Thyroid gland (tissue), 4 donors: ENCODE measurements at regions not wholly inside any gene's neighbourhood (a gene's known extent, or its start where the extent isn't known, plus 50 kb on each side); places are given as distances from the start of the nearest gene placed in this dataset.
"Not testable (repeated sequence)": the region's sequence is repeated elsewhere in the genome, so short reads cannot be mapped to it uniquely, and the experiment has no call there.

Experiments used
- DNase-seq, 2 donors: peaks; one replicate each; pipeline ENCODE4 v3.0.0-alpha.2; 2019
- H3K27ac ChIP-seq, 3 donors: fragments of 200-600 bp; sonication (generic); 1 replicate in 2 of 3; 2 replicates in 1 of 3; pipeline ENCODE4 v1.5.1; 2016 to 2019; ENCODE audit warnings: mild to moderate bottlenecking in 1 of 3, moderate library complexity in 1 of 3
- H3K27me3 ChIP-seq: fragments of 200-600 bp; sonication (generic); one replicate; pipeline ENCODE4 v1.5.1; 2019
- H3K36me3 ChIP-seq, 2 donors: fragments of 200-600 bp; sonication (generic); one replicate each; pipeline ENCODE4 v1.5.1; 2016 to 2019
- H3K4me1 ChIP-seq, 2 donors: fragments of 200-600 bp; sonication (generic); one replicate each; pipeline ENCODE4 v1.5.1; 2017 to 2019
- H3K4me3 ChIP-seq, 3 donors: fragments of 200-600 bp; sonication (generic); replicated peaks in 1 of 3; 1 replicate in 2 of 3; 2 replicates in 1 of 3; pipeline ENCODE4 v1.5.1; 2016; ENCODE audit warnings: mild to moderate bottlenecking in 1 of 3
- H3K9me3 ChIP-seq: fragments of 200-600 bp; sonication (generic); one replicate; pipeline ENCODE4 v1.5.1; 2017
- CTCF ChIP-seq, 6 experiments: fragments of 200-600 bp in 3 of 6; fragments of 450-650 bp in 3 of 6; sonication (generic) in 3 of 6; IDR thresholded peaks; one replicate each; pipeline ENCODE4 v1.5.1; 2016 to 2019; ENCODE audit warnings: antibody characterized with exemption in 6 of 6, mild to moderate bottlenecking in 2 of 6, inconsistent platforms in 1 of 6, moderate library complexity in 1 of 6
- POLR2A ChIP-seq, 2 donors: fragments of 450-650 bp; IDR thresholded peaks; one replicate each; pipeline ENCODE4 v1.6.1; 2017; ENCODE audit warnings: antibody characterized with exemption in 2 of 2, mild to moderate bottlenecking in 2 of 2, moderate library complexity in 1 of 2
- WGBS, 2 donors: methylation state at CpG; one replicate each; pipeline ENCODE4 v1.1.5; 2017; 5-methylcytosine and 5-hydroxymethylcytosine counted together
- intact Hi-C: fragments of 100-400 bp; cut with DNase I; formaldehyde crosslinking; loops from one replicate; pipeline ENCODE4 v1.15.1; 2023

GRCh38 chr15:36449662-36450145, 129.7 kb upstream of the CDIN1 start:
- Histone ChIP-seq H3K4me3 (no peak overlapping the region), H3K27ac (no peak overlapping the region), H3K4me1 (no peaks in the 10 kb centered on the region), H3K9me3 (no peaks in the 10 kb centered on the region), H3K27me3 (no peaks in the 10 kb centered on the region), H3K36me3 (no peaks in the 10 kb centered on the region)
- no peak for TF ChIP-seq POLR2A (IDR thresholded peaks at IDR 0.05)
- no peak for TF ChIP-seq CTCF (IDR thresholded peaks at IDR 0.05)
- intact Hi-C loops: no loop called here
- WGBS, 2 donors: 95 to 97% methylated on average over 3 of the region's 3 CpGs
- no peak for DNase-seq

- H3K27ac ChIP-seq, H3K9me3 ChIP-seq, DNase-seq, intact Hi-C loops, H3K36me3 ChIP-seq, H3K27me3 ChIP-seq, H3K4me1 ChIP-seq, H3K4me3 ChIP-seq: not testable (repeated sequence)
- WGBS, 2 donors: 93% methylated on average over 4 of the region's 4 CpGs
Observed at GRCh38 chr15:36454244-36454643, 125.2 kb upstream of the CDIN1 start.

- intact Hi-C loops: no loop called here
- TF ChIP-seq POLR2A (IDR thresholded peaks at IDR 0.05) (no peak), CTCF (IDR thresholded peaks at IDR 0.05) (no peak)
- DNase-seq: no peak
Observed at GRCh38 chr15:36458411-36458810, 121.0 kb upstream of the CDIN1 start.

GRCh38 chr15:36465304-36465703, 114.1 kb upstream of the CDIN1 start:
- intact Hi-C loops: no loop called here
- TF ChIP-seq CTCF (IDR thresholded peaks at IDR 0.05) (no peak), POLR2A (IDR thresholded peaks at IDR 0.05) (no peak)
- WGBS, 2 donors: 92 to 93% methylated on average over 1 of the region's 1 CpG

More at GRCh38 chr15:36458411-36458810, 121.0 kb upstream of the CDIN1 start:
- Histone ChIP-seq H3K4me1 (no peaks in the 10 kb centered on the region), H3K9me3 (no peaks in the 10 kb centered on the region), H3K27ac (no peak overlapping the region), H3K36me3 (no peaks in the 10 kb centered on the region), H3K4me3 (no peak overlapping the region), H3K27me3 (no peaks in the 10 kb centered on the region)
- WGBS, 2 donors: 52 to 54% methylated on average over 5 of the region's 5 CpGs

GRCh38 chr15:36468746-36469145, 110.7 kb upstream of the CDIN1 start:
- WGBS, 2 donors: 52% methylated on average over 5 of the region's 5 CpGs
- Histone ChIP-seq H3K4me3 (no peak overlapping the region), H3K36me3 (no peaks in the 10 kb centered on the region), H3K27ac (no peak overlapping the region), H3K9me3 (no peaks in the 10 kb centered on the region), H3K4me1 (no peaks in the 10 kb centered on the region), H3K27me3 (no peaks in the 10 kb centered on the region)
- TF ChIP-seq POLR2A (IDR thresholded peaks at IDR 0.05) (no peak), CTCF (IDR thresholded peaks at IDR 0.05) (no peak)
- no peak for DNase-seq
- intact Hi-C loops: no loop called here

More at GRCh38 chr15:36465304-36465703, 114.1 kb upstream of the CDIN1 start:
- Histone ChIP-seq H3K27me3 (no peaks in the 10 kb centered on the region), H3K27ac (no peak overlapping the region), H3K4me1 (no peaks in the 10 kb centered on the region), H3K4me3 (no peak overlapping the region), H3K36me3 (no peaks in the 10 kb centered on the region), H3K9me3 (no peaks in the 10 kb centered on the region)
- DNase-seq: no peak
